ENCODE measurements at regions not wholly inside any gene's neighbourhood (a gene's known extent, or its start where the extent isn't known, plus 50 kb on each side); places are given as distances from the start of the nearest gene placed in this dataset.

DNA sequence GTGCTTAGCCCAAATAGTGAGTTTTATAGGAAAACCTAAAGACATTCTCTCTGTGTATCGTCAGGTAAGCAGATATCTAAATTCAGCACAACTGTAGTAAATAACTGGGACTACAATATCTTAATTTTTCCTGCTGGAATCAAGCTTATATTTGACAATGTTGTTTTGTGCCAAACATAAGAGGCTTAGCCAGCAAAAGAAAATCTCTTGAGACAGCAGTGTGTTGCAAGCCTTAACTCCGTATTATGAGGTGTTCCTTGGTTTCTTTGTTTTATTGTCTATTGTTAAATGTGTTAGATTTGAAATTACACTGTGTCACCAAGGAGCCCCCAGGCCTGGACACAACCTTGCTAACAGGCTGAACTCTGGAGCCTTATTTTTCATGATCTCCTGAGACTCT lies 1570.6 kb upstream of the GOT2 start:
- TF ChIP-seq POLR2AphosphoS5 (IDR thresholded peaks at IDR 0.05; ENCODE audit: low read depth, low read length), result no peak
- no peak for TF ChIP-seq TAF1 (IDR thresholded peaks at IDR 0.05; ENCODE audit: borderline replicate concordance, insufficient read depth, low read length)
- no peak for TF ChIP-seq SIN3A (IDR thresholded peaks at IDR 0.05; ENCODE audit: borderline replicate concordance, insufficient read depth, low read length)
- TF ChIP-seq, protein P1, sequence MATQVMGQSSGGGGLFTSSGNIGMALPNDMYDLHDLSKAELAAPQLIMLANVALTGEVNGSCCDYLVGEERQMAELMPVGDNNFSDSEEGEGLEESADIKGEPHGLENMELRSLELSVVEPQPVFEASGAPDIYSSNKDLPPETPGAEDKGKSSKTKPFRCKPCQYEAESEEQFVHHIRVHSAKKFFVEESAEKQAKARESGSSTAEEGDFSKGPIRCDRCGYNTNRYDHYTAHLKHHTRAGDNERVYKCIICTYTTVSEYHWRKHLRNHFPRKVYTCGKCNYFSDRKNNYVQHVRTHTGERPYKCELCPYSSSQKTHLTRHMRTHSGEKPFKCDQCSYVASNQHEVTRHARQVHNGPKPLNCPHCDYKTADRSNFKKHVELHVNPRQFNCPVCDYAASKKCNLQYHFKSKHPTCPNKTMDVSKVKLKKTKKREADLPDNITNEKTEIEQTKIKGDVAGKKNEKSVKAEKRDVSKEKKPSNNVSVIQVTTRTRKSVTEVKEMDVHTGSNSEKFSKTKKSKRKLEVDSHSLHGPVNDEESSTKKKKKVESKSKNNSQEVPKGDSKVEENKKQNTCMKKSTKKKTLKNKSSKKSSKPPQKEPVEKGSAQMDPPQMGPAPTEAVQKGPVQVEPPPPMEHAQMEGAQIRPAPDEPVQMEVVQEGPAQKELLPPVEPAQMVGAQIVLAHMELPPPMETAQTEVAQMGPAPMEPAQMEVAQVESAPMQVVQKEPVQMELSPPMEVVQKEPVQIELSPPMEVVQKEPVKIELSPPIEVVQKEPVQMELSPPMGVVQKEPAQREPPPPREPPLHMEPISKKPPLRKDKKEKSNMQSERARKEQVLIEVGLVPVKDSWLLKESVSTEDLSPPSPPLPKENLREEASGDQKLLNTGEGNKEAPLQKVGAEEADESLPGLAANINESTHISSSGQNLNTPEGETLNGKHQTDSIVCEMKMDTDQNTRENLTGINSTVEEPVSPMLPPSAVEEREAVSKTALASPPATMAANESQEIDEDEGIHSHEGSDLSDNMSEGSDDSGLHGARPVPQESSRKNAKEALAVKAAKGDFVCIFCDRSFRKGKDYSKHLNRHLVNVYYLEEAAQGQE (IDR thresholded peaks at IDR 0.05; ENCODE audit: insufficient read depth in 1 of 2, low read depth in 2 of 2, low read length in 2 of 2), result no peak
- TF ChIP-seq FOXP2 (optimal IDR thresholded peaks at IDR 0.05; ENCODE audit: borderline replicate concordance, extremely low read depth, extremely low read length, insufficient read depth), result no peak

DNA sequence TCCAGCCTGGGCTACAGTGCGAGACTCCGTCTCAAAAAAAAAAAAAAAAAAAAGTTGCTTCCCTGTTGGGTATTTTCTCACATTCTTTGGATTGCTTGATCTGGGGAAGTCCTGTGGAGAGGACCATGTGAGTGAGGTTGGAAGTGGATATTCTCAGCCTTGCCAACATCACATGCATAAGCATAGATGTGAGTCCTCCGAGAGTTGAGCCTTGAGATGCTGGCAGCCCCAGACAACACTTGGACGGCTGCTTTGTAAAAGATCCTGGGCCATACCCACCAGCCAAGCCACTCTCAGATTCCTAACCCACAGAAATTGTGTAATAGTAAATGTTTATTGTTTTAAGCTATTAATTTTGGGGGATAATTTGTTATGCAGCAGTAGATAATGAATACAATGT lies 1570.0 kb upstream of the GOT2 start:
- TF ChIP-seq, protein P1 (IDR thresholded peaks at IDR 0.05; ENCODE audit: insufficient read depth in 1 of 2, low read depth in 2 of 2, low read length in 2 of 2), result no peak
- TF ChIP-seq POLR2AphosphoS5 (IDR thresholded peaks at IDR 0.05; ENCODE audit: low read depth, low read length) (no peak), SIN3A (IDR thresholded peaks at IDR 0.05; ENCODE audit: borderline replicate concordance, insufficient read depth, low read length) (no peak), FOXP2 (optimal IDR thresholded peaks at IDR 0.05; ENCODE audit: borderline replicate concordance, extremely low read depth, extremely low read length, insufficient read depth) (no peak), TAF1 (IDR thresholded peaks at IDR 0.05; ENCODE audit: borderline replicate concordance, insufficient read depth, low read length) (no peak)

DNA sequence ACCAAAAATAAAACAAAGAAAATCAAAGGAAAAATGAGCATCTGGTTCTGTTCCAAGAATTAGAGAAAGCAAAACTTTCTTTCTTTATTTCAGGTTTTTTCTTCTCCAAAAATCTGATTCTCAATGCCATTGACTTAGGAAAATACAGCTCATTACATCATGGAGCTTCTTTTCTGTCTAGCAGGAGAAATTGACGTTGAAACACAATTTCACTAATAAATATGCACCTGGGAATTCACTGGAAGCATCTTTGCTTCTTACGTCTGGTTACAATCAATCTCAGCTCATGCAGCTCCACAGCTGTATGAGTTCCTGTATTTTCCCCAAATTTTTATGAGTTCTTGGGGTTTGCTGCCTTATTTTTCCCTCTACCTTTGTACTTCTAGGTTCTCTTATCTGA lies 1568.6 kb upstream of the GOT2 start:
- TF ChIP-seq FOXP2 (optimal IDR thresholded peaks at IDR 0.05; ENCODE audit: borderline replicate concordance, extremely low read depth, extremely low read length, insufficient read depth), result no peak
- no peak for TF ChIP-seq POLR2AphosphoS5 (IDR thresholded peaks at IDR 0.05; ENCODE audit: low read depth, low read length)
- TF ChIP-seq TAF1 (IDR thresholded peaks at IDR 0.05; ENCODE audit: borderline replicate concordance, insufficient read depth, low read length), result no peak
- TF ChIP-seq, protein P1 (IDR thresholded peaks at IDR 0.05; ENCODE audit: insufficient read depth in 1 of 2, low read depth in 2 of 2, low read length in 2 of 2), result no peak
- no peak for TF ChIP-seq SIN3A (IDR thresholded peaks at IDR 0.05; ENCODE audit: borderline replicate concordance, insufficient read depth, low read length)

DNA sequence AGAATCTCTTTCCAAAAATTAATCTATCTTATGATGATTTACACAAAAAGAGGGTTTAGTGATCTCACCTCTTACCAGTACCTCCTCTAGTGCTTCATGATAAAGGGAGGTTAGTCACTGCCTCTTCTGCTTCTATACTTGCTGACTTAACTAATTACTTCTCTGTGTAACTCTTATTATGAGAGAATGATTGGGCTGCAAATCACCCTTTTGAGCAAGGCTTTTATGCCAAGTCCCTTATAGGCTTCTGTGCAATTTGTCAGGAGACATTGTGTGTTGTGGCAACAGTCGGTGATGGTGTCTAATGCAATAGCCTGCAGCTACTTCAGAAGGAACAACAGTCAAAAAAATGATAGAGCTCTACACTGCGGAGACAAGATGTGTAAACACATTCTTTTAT lies 1568.1 kb upstream of the GOT2 start:
- TF ChIP-seq SIN3A (IDR thresholded peaks at IDR 0.05; ENCODE audit: borderline replicate concordance, insufficient read depth, low read length) (no peak), POLR2AphosphoS5 (IDR thresholded peaks at IDR 0.05; ENCODE audit: low read depth, low read length) (no peak), TAF1 (IDR thresholded peaks at IDR 0.05; ENCODE audit: borderline replicate concordance, insufficient read depth, low read length) (no peak), FOXP2 (optimal IDR thresholded peaks at IDR 0.05; ENCODE audit: borderline replicate concordance, extremely low read depth, extremely low read length, insufficient read depth) (no peak)
- TF ChIP-seq, protein P1 (IDR thresholded peaks at IDR 0.05; ENCODE audit: insufficient read depth in 1 of 2, low read depth in 2 of 2, low read length in 2 of 2), result no peak

DNA sequence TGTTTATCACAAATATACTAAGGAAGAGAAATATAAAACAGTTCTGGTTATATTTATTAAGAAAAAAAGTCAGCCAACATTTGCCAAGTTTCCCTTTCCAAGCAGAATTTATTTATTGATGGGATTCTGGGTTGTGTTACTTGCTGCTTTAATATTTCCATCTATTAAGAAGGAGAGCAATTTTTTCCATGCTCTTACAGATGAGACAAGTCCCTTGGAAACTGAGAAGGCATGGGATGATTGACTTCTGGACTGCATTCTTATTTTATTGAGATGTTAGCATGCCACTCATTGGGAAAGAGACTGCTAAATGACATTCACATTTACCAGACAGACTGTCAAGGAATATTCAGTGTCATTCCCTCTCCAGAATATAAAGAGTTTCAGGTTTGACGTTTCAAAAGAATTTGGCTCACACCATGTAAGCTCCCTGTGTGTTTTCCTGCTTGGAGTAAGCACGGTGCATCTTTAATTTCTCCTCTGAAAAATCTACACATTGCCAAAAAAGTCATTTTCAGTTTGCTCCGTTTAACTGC lies 1565.2 kb upstream of the GOT2 start:
- no peak for TF ChIP-seq SIN3A (IDR thresholded peaks at IDR 0.05; ENCODE audit: borderline replicate concordance, insufficient read depth, low read length)
- TF ChIP-seq POLR2AphosphoS5 (IDR thresholded peaks at IDR 0.05; ENCODE audit: low read depth, low read length), result no peak
- TF ChIP-seq, protein P1 (IDR thresholded peaks at IDR 0.05; ENCODE audit: insufficient read depth in 1 of 2, low read depth in 2 of 2, low read length in 2 of 2), result no peak
- no peak for TF ChIP-seq FOXP2 (optimal IDR thresholded peaks at IDR 0.05; ENCODE audit: borderline replicate concordance, extremely low read depth, extremely low read length, insufficient read depth)
- no peak for TF ChIP-seq TAF1 (IDR thresholded peaks at IDR 0.05; ENCODE audit: borderline replicate concordance, insufficient read depth, low read length)

Measured in PFSK-1 (cell line).